AG04450 (cell line): ENCODE measurements at regions not wholly inside any gene's neighbourhood (a gene's known extent, or its start where the extent isn't known, plus 50 kb on each side); places are given as distances from the start of the nearest gene placed in this dataset.

Source experiments
- CTCF ChIA-PET: fragments of 300-600, 350-600 bp; formaldehyde crosslinking; extraction: SDS; loops from one replicate; lab custom pipeline; 2022; ENCODE audit warnings: antibody characterized with exemption, inconsistent platforms; lab: Charles Lee
- POLR2A ChIA-PET: fragments of 350-600 bp; formaldehyde crosslinking; extraction: SDS; loops from one replicate; lab custom pipeline; 2021; ENCODE audit warnings: antibody characterized with exemption, inconsistent platforms; lab: Yijun Ruan, JAX
- DNase-seq: peaks from one replicate; pipeline ENCODE4 v3.0.0-alpha.2; 2011; ENCODE audit warnings: low read depth, low spot score
- H3K27ac ChIP-seq: one replicate; pipeline ENCODE4 v1.5.1; 2012; ENCODE audit warnings: low read depth, low read length, control low read depth
- H3K27me3 ChIP-seq: one replicate; pipeline ENCODE4 v1.6.0; 2012; ENCODE audit warnings: low read length; ENCODE audit not compliant: control insufficient read depth, insufficient read depth
- H3K4me3 ChIP-seq: 2 replicates; pipeline ENCODE4 v1.5.1; 2011; ENCODE audit warnings: mild to moderate bottlenecking, low read depth, low read length, control low read depth
- H3K9me3 ChIP-seq: 2 replicates; pipeline ENCODE4 v1.5.1; 2012; ENCODE audit warnings: low read length; ENCODE audit not compliant: control insufficient read depth, insufficient read depth
- TF ChIP-seq, protein P1 (sequence below): IDR thresholded peaks from 2 replicates; pipeline ENCODE4 v1.5.1; 2011; ENCODE audit warnings: low read depth, low read length, control low read depth, inconsistent platforms

- TF ChIP-seq, protein P1, sequence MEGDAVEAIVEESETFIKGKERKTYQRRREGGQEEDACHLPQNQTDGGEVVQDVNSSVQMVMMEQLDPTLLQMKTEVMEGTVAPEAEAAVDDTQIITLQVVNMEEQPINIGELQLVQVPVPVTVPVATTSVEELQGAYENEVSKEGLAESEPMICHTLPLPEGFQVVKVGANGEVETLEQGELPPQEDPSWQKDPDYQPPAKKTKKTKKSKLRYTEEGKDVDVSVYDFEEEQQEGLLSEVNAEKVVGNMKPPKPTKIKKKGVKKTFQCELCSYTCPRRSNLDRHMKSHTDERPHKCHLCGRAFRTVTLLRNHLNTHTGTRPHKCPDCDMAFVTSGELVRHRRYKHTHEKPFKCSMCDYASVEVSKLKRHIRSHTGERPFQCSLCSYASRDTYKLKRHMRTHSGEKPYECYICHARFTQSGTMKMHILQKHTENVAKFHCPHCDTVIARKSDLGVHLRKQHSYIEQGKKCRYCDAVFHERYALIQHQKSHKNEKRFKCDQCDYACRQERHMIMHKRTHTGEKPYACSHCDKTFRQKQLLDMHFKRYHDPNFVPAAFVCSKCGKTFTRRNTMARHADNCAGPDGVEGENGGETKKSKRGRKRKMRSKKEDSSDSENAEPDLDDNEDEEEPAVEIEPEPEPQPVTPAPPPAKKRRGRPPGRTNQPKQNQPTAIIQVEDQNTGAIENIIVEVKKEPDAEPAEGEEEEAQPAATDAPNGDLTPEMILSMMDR: no peak
- ChIA-PET CTCF (no interaction called here), POLR2A (no interaction called here)
- Histone ChIP-seq H3K27me3 (no peaks in the 10 kb centered on the region), H3K27ac (no peak overlapping the region), H3K9me3 (no peaks in the 10 kb centered on the region; the same call in 1 of the 2 replicates), H3K4me3 (no peak overlapping the region)
- DNase-seq: no peak
Observed at GRCh38 chr2:5897249-5897648, 205.1 kb downstream of the SOX11 start.

GRCh38 chr2:5898667-5899066, 206.5 kb downstream of the SOX11 start:
- H3K27ac ChIP-seq: no peak overlapping the region
- H3K27me3 ChIP-seq: no peaks in the 10 kb centered on the region
- ChIA-PET CTCF (no interaction called here), POLR2A (no interaction called here)
- no peak for DNase-seq
- TF ChIP-seq, protein P1: no peak
- no peak overlapping the region for H3K4me3 ChIP-seq
- H3K9me3 ChIP-seq: no peaks in the 10 kb centered on the region; the same call in 1 of the 2 replicates

- no peaks in the 10 kb centered on the region for H3K9me3 ChIP-seq
- ChIA-PET POLR2A (no interaction called here), CTCF (no interaction called here)
- no peaks in the 10 kb centered on the region for H3K27me3 ChIP-seq
- H3K27ac ChIP-seq: no peak overlapping the region
- no peak for DNase-seq
- TF ChIP-seq, protein P1: no peak
- no peak overlapping the region for H3K4me3 ChIP-seq
Observed at GRCh38 chr2:5905661-5906060, 213.5 kb downstream of the SOX11 start.

DNA sequence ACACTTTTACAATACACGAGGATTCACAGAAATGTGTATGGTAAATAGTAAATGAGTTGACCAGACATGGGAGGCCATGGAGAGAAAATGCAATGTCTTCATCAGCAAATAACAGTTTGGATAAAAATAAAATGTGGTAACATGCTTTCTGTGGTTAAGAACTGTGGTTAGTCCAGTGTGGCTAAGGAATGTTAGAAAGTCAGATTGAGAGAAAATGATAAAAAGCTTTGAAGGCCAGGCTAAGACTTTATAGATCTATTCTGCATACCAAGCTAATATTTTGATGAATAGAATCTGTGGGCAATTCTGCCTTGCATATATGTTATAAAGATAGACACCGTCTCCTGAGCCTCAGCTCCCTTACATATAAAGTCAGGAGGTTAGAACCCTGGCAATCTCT, 215.9 kb downstream of the SOX11 start:
- Histone ChIP-seq H3K9me3 (no peaks in the 10 kb centered on the region), H3K4me3 (no peak overlapping the region), H3K27ac (no peak overlapping the region), H3K27me3 (no peaks in the 10 kb centered on the region)
- ChIA-PET CTCF (no interaction called here), POLR2A (no interaction called here)
- TF ChIP-seq, protein P1: no peak
- no peak for DNase-seq

GRCh38 chr2:5911718-5912117, 219.5 kb downstream of the SOX11 start:
- ChIA-PET POLR2A (no interaction called here), CTCF (no interaction called here)
- TF ChIP-seq, protein P1: no peak
- H3K27me3 ChIP-seq: no peaks in the 10 kb centered on the region
- H3K4me3 ChIP-seq: no peak overlapping the region
- H3K9me3 ChIP-seq: no peaks in the 10 kb centered on the region
- H3K27ac ChIP-seq: no peak overlapping the region
- no peak for DNase-seq
